T-helper 2 cell (primary cell): ENCODE measurements at regions not wholly inside any gene's neighbourhood (a gene's known extent, or its start where the extent isn't known, plus 50 kb on each side); places are given as distances from the start of the nearest gene placed in this dataset.

Experiments used
- DNase-seq, 5 experiments: peaks; one replicate each; pipeline versions ENCODE4 v3.0.0 to v3.0.0-alpha.2; 2012 to 2022

DNA sequence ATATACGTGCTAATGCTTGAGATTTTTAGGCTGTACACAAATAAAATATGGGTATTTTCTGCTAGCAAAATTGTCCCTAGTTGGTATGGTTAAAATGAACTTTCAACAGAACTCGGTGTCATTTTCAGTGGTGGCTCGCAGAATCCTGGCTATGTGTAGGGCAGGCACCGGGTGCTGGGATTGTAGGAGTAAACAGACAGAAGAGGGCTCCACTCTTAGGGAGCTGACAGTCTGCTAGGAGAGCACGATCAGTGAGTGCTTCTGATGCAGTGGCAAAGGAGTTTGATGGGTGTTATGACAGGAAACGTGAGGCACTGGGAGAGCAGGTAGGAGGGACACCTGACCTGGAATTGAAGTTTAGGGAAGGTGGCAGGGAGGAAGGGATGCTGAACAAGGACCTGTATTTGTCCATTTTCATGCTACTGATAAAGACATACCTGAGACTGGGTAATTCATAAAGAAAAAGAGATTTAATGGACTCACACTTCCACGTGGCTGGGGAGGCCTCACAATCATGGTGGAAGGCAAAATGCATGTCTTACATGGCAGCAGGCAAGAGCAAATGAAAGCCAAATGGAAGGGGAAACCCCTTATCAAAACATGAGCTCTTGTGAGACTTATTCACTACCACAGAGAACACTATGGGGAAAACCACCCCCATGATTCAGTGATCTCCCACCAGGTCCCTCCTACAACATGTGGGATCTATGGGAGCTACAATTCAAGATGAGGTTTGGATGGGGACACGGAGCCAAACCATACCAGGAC, 105.4 kb upstream of the LCLAT1 start:
- DNase-seq: no peak

DNA sequence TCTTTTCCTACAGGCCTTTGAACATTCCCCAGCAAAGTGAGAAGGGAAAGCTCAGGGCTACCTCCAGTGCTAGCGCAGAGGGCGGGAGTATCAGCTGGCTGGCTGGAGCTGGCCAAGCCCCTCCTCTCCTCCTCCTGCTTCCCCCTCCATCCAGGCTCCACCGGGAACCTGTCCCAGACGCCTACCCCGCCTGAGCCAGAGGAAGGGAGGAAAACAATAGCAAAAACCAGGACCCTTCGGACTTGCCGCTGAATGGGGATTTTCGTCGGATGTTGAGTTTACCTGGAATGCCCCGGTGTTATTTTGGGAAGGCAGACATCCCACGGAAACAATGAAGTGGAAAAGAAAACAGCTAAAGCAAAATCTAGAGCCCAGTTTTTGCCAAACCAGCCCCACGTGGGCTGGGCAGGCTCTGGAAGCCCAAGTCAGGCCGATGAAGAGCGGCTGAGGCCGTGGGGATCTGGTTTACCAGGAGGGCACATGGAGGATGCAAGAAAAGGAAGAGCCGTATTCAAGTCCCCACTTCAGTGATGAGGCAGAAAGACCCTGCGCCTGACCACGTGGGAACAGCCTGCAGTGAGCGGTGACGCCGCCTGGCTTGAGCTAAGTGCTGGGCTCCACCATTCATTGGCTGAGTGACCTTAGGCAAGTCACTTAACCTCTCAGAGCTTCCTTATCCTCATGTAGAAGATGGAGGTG, 100.4 kb upstream of the LCLAT1 start:
- DNase-seq: no peak

DNA sequence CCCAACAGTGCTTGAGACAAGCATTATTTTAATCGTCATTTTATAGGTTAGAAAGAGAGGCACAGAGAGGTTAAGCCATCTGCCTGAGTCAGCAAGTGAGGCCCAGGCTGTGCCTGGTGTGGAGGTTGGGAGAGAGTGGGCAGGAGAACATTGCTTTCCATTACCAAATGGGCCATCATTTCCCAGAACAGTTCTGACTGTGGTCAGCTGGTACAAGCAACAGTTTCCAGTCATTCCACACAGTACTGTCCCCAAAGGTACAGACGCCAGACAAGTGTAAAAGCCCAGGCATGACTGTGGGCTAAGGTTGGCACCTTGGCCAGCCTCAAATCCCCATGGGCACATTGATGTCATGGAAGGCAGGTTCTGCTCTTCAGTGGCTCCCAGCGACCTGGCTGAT, 98.2 kb upstream of the LCLAT1 start:
- DNase-seq: no peak

DNA sequence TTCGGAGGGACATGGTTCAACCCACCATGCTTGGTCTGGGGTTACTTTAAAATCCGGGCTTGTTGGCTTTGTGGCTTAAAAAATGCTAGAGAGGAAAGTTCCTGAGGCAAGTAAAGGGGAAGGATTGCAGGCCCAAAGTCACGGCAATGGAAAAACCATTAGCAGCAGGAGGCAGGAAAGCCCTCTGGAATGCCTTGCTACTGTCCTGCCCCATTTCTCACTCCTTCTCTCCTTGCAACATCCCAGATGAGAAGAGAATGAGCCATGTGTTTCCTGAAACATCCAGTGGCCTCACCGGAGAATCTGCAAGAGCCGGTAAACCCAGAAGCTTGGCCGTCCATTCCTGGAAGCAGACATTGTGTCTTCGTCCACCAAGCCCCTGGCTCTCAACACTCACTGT, 97.4 kb upstream of the LCLAT1 start:
- no peak for DNase-seq

DNA sequence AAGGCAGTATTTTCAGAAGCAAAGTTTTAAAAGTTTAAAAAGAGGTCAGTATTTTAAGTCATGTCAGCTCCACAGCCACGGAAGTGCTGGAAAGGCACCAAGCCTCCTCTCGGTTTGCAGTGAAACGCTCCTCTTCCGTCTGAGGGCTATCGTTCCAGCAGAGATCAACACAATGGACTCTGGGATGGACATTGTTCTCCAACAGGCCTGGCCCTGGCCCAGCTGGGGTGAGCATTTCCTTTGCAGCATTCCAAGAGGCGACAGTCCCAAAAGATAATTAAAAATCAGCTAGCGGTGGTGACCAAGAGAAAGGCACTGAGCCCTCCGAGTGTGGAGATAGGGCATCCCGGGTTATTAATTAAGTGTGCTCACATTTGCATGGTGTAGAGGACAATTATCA, 95.9 kb upstream of the LCLAT1 start:
- no peak for DNase-seq

DNA sequence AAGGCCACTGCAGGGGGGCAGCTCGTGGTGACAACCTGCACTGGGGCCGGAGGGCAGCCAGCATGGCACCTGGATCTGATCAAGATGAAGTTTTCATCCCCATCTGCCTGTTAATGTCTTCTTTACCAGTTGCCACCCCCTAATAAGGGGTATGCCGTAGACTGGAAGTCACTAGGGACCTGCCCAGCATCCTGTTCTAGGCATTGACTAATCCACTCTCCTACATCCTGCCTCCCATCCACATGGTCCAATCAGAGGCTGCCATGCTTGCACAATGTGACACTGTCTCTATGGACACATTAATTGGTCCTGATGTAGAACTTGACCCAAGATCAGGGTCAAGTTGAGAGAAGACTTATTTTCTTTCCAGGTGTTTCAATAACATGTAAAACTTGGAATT, 95.1 kb upstream of the LCLAT1 start:
- DNase-seq: no peak

DNA sequence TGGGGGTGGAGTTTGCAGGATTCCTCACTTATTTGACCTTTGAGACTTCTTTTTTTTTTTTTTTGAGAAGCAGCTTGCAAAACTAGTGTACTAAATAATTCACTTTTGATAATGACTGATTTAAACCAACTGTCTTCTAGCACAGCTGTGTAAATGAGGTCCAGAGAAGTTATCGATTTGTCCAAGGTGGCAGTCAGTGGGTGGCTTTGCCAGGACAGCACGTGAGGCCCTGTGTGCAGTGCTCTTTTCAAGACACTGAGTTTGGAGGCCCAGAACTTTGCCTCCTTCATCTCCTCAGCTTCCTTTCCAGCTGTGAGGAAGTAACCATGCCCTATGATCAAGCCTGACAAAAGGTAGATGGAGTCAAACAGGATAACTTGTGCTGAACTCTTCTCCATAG, 92.9 kb upstream of the LCLAT1 start:
- DNase-seq: no peak

DNA sequence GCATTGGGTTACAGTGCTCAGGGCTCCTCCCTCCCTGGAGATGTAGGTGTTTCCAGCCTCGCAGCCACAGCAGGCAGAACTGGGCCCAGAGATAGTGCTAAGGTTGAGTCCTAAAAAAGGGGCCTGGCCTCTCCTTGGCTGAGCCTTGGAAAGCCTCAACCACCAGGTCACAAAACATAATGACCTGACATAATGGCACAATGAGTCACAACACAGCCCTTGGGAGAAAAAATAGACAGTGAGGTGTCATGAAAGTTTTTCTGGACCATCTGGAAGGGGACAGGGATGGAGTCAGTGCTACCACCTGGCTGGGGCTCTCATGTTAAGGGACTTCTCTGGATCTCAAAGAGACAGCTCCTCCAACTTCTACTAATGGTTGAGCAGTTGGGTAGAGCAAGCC, 92.4 kb upstream of the LCLAT1 start:
- no peak for DNase-seq

DNA sequence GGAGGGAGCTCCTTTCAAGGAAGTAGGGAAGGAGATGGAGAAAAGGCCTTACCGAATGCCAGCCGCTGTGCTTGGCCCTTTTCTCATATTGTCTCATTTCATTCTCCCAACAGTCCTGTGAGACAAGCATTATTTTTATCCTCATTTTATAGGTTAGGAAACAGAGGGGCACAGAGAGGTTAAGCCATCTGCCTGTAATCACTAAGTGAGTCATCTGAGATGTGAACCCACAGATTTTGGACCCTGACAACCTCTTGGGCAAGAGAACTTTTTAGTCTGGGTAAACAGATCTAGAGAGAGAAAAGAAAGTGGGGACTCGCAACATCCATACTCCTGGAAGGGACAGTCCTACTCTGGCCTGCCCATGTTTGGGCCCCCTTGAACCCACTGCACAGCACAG, 91.7 kb upstream of the LCLAT1 start:
- DNase-seq: no peak

DNA sequence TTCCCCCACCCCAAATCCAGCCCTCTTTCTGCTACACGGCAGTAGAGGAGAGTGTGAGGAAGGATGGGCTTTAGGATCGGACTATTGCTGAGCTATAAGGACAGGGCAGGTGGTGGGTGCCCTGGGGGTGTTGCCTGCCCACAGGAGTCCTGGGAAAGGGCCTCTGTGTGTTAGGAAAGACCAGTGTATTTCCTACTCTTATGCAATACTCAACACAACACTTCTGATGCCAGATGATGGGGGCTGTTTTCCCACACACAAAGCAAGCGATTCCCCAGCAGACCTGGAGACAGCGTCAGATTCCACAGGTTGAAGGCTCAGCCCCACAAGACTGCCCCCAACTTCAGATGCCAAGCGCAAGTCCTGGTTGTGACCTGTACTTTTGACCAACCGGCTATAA, 91.0 kb upstream of the LCLAT1 start:
- no peak for DNase-seq

DNA sequence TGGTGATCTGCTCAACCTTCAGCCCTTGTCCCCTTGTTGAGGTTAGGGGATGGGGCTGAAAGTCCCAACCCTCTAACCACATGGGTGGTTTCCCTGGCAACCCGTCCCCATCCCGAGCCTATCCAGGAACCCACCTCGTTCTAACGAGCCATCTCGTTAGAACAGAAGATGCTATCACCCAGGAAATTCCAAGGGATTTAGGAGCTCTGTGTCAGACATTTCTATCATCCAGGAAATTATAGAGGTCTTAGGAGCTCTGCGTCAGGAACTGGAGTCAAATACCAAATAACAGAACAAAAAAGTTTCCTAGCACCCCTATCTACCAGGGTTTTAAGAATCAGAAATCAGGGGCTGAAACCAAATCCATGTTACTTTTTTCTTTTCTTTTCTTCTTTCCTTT, 90.3 kb upstream of the LCLAT1 start:
- no peak for DNase-seq

DNA sequence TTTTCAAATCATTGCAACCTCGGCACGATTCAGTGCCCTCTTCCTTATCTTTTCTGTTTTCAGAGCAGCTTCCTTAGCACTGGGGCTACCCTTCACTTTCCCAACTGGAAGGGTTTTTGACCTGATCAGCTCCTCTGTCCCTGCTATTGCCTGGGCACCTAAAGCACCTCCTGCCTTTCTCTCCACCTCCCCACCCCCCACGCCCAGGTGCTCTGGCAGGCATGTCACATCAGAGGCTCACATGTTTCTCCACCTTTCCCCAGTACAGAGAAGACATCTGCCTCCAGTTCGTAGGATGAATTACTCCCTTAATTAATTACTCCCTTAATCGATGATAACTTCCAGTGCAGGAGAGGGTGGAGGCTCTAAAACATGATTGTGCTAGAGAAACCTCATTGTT, 88.7 kb upstream of the LCLAT1 start:
- no peak for DNase-seq

DNA sequence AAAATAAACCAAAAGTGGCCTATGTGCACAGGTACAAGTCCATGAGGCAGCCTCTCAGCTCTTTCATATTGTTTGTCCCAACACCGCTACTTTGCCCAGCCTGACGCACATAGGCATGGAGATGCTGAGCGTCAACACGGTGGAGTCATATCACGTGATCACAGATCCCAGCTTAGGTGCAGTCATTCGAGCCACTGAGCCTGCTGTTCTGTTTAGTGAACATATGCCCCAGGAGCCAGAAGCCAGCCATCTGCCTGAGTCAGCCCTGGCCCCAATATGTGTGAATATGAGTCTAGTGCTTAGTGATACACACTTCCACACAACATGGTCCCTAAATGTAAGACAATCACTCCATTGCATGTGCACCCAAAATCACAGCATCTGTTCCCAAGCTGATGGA, 88.2 kb upstream of the LCLAT1 start:
- no peak for DNase-seq

DNA sequence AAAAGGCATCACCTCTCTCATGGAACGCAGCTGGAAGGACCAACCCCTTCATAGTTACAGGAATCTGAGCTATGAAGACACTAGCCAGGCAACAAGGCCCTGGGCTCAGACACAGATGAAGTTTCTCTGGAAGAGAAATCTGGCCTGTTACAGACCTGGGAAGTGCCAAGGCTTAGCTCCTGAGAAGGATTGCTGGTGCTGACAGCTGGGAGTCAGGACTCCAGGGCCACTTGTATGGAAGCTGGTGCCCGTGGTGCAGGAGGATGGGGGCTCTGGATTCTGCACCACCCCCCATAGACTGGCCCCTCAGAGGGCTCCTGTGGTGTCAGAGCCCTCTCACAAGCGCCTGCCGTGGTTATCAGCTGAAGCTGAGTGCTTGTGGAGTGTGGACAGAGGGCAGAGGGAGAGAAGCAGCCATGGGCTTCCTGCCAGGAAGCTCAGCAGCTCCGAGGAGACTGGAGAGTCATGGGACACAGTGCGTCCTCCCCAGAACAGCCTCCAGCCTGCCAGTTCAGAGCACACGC, 87.3 kb upstream of the LCLAT1 start:
- no peak for DNase-seq

DNA sequence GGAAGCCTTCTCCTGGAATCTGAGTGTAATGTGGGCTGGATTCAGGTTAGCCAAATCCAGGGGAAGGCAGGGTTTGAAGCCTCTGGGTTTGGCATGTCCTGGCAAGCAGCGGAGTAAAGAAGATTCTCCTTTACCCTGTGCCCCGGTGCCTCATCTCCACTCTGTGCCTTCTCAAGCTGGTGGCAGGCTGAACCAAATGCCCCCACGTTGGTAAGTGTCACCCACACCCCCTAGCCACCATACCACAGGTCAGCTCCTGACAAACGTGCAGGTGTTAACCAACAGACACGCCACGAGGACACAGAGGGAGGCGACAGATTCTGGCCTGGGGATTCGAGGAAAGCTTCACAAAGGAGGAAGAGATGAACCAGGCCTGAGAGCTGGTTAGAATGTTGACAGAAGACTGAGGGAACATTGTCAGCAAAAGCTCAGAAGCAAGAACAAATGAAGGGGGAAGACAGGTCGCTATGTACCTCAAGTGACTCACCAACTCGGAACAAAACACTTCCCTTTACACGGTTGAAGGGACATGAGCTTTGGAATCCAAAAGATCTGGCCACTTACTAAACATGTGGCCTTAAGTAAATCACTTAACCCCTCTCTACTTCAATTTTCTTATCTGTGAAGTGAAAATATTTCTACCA, 85.2 kb upstream of the LCLAT1 start:
- DNase-seq: peak in 1 of 5 experiments; percentile 12

DNA sequence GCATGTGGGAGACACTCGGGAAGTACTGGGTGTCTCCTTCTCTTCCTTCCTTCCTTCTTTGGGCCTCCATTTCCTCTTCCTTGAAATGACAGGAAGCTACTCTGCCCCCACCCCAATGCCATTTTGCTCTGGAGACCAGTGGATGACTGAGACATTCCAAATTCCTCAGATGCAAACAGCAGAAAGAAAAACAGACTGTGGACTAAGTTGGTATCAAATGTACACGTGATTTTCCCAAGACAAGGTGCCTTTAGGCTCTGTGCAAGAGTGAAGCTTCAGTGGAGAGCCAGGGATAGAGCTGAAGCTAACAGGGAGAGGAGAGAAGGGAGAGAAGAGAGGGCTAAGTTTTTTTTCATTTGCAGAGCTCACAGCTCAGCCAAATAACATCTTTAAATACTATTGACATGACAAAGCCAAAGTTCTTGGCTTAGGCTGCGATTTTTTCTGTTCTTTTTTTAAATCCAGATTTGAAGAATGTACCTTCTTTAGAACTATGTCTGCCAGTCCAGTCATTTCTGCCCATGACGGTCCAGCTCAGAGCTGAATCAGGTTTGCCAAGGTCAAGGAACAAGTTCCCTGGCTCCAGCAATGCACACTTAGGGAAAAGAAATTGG, 84.5 kb upstream of the LCLAT1 start:
- DNase-seq: no peak

DNA sequence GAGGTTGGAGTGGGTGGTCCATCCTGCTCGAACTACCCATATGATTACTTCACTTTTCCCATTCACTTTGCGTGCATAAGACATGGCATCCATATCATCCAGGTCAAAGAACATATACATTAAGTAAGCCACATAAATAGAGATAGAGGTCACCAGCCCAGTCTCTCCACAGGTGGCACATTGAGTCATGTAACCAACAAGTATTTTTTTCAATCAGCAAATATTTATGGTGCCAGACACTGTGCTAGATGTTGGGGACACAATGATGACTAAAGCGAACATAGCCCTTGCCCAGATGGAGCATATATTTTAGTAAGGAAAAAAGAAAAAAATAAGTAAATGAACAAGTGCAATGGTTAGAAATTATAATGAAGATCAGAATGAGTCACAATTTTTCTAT, 83.6 kb upstream of the LCLAT1 start:
- DNase-seq: no peak

DNA sequence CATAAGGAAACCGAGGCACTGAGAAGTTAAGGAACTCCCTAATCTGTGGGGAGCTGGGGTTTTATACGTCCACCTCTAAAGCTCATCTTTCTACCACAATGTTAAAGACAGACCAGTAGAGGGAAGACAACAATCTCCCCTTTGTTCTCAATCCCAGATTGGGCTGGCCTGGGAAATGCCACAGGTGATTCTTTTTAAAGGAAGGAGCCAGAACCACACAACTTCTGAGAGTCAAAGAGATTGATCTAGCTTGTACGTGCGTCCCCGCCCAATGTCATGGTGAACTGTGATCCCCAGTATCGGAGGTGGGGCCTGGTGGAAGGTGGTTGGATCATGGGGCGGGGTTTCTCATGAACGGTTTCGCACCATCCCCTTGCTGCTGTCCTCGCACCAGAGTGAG, 81.8 kb upstream of the LCLAT1 start:
- DNase-seq: no peak

DNA sequence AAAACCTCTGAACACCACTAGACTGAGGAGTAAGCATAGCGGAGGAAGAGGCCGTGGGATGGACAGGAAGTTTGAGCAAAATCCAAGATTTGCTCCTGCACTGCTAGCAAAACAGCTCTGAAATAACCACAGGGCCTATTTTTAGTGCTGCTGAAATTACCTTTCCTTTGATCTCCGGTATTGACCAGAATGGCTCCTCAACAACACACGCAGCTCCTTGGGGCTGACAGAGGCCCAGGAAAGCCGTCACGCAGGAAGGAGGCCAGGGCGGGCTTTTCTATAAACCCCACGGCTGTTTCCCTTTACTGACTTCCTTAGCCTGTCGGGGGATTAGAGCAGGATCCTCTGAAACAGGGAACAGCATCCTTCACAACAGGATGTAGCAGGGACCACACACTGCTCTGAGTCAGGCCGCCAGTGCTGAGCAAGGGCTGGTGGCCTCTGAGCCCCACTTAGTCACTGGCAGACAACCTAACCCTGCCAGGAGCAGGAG, 80.8 kb upstream of the LCLAT1 start:
- DNase-seq: no peak

DNA sequence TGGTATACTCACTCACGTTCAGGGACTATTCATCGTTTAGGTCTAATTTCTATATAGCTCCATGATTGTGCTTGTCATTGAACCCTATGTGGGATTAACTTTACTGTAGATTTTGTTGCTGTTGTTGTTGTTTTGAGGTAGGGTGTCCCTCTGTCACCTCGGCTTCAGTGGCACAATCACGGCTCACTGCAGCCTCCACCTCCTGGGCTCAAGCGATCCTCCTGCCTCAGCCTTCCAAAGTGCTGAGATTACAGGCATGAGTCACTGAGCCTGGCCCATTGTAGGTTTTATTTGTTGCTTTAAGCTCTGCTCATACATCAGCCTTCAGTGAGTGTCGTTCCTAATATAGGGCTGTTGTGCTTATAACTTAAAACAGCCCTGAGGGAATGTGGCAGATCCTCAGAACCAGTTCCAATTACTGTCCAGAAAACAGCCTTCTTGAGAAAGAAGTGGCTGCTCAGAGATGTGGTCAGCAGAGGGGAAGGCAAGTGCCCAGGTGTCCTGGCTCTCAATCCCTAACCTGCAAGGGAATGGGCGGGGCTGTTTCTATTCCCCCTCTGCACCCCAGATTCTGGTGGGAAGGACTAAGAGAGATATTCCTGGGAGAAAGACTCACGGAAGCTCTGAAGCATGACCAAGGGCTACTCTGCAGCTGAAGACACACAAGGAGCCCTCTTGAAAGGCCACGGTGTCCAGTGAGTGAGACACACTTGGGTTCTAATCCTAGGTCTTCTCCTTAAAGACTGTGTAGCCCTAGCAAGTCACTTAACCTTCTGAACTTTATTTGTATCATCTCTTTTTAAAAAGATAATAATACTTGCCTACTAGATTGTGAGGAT, 79.6 kb upstream of the LCLAT1 start:
- no peak for DNase-seq

DNA sequence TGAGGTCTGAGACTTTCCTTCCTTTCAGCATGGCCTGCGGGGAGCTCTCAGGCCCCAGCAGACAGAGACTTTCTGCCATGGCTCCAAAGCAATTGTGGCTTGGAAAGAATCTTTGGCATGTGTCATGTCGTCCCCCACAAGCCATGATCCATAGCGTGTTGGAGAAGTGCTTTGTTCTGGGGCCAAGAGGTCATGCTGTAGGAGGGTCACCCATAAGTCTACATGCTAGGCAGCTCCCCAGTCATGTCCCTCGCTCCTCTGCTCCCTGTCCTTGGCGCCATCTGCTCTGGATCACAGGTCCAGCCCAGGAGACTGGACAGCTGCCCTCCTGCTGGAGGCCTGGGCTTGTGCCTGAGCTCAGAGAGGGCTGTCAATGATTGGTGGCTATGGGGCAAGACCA, 78.8 kb upstream of the LCLAT1 start:
- no peak for DNase-seq

DNA sequence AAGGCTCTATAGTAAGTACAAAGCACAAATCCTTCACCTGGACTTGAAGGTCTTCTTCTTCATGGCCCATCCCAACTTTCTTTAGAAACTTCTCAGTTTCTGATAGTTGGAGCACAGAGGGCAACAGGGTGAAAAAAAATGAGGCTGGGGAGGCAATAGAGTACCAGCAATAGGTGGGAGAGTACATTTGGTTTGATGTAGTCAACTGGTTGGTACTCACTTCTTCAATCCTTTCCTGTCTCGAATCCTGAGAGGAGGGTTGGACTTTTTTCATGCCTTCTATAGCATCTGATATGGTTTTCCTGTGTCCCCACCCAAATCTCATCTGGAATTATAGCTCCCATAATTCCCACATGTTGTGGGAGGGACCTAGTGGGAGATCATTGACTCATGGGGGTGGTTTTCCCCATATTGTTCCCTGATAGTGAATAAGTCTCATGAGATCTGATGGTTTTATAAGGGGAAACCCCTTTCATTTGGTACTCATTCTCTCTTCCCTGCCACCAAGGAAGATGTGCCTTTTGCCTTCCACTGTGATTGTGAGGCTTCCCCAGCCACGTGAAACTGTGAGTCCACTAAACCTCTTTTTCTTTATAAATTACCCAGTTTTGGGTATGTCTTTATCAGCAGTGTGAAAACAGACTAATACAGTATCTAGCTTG, 75.9 kb upstream of the LCLAT1 start:
- no peak for DNase-seq
